SK-N-SH (cell line): ENCODE measurements at regions not wholly inside any gene's neighbourhood (a gene's known extent, or its start where the extent isn't known, plus 50 kb on each side); places are given as distances from the start of the nearest gene placed in this dataset.
A peak's percentile ranks its signal among the peaks of the same experiment; 100 is the strongest.

Source experiments
- CTCF ChIA-PET: fragments of 300-600, 350-600 bp; formaldehyde crosslinking; extraction: SDS; loops from one replicate; lab custom pipeline; 2021; lab: Yijun Ruan, JAX
- POLR2A ChIA-PET: fragments of 350-600 bp; sonication (Branson Sonifier 250); formaldehyde crosslinking; extraction: SDS; loops from one replicate; lab custom pipeline; 2020; ENCODE audit warnings: antibody characterized with exemption, inconsistent platforms; lab: Yijun Ruan, JAX
- DNase-seq: peaks from one replicate; pipeline ENCODE4 v3.0.0; 2012
- H2AFZ ChIP-seq: fragments of 200-600 bp; sonication (generic); 2 replicates; pipeline ENCODE4 v1.8.1; 2016; ENCODE audit warnings: antibody characterized with exemption, mild to moderate bottlenecking, low read depth
- H3F3A ChIP-seq: fragments of 200-600 bp; sonication (generic); replicated peaks from 2 replicates; pipeline ENCODE3; 2016; ENCODE audit warnings: antibody characterized with exemption, mild to moderate bottlenecking; ENCODE audit not compliant: insufficient read depth
- H3K27ac ChIP-seq, 2 experiments: fragments of 200-500 bp in 1 of 2; fragments of 200-600 bp in 1 of 2; sonication (Bioruptor generic) in 1 of 2; sonication (generic), shearing (Covaris generic) in 1 of 2; 2 replicates each; pipeline versions ENCODE4 v1.5.1 to v1.6.1; 2014 to 2016; ENCODE audit warnings: low read depth in 2 of 2, inconsistent platforms in 1 of 2, low read length in 1 of 2, mild to moderate bottlenecking in 1 of 2, mixed read lengths in 1 of 2
- H3K27me3 ChIP-seq: fragments of 200-600 bp; sonication (generic), shearing (Covaris generic); 2 replicates; pipeline ENCODE4 v1.6.1; 2016; ENCODE audit warnings: mixed run types; ENCODE audit not compliant: insufficient read depth
- H3K36me3 ChIP-seq, 2 experiments: fragments of 200-500 bp in 1 of 2; fragments of 200-600 bp in 1 of 2; sonication (Bioruptor generic) in 1 of 2; sonication (generic) in 1 of 2; replicated peaks in 1 of 2; 2 replicates each; pipeline versions ENCODE3 to v1.5.1; 2014 to 2016; ENCODE audit warnings: low read length in 1 of 2, mild to moderate bottlenecking in 1 of 2; ENCODE audit not compliant: insufficient read depth in 2 of 2, control insufficient read depth in 1 of 2
- H3K4me1 ChIP-seq, 2 experiments: fragments of 200-500 bp in 1 of 2; fragments of 200-600 bp in 1 of 2; sonication (Bioruptor generic) in 1 of 2; sonication (generic), shearing (Covaris generic) in 1 of 2; 2 replicates each; pipeline versions ENCODE4 v1.5.1 to v1.6.1; 2014 to 2016; ENCODE audit warnings: low read depth in 1 of 2, low read length in 1 of 2, mixed run types in 1 of 2; ENCODE audit not compliant: insufficient read depth in 2 of 2, control insufficient read depth in 1 of 2
- H3K4me2 ChIP-seq: fragments of 200-600 bp; sonication (generic), shearing (Covaris generic); 2 replicates; pipeline ENCODE4 v1.6.1; 2017; ENCODE audit warnings: mixed run types
- H3K4me3 ChIP-seq, 2 experiments: fragments of 200-500 bp in 1 of 2; fragments of 200-600 bp in 1 of 2; sonication (Bioruptor generic) in 1 of 2; sonication (generic), shearing (Covaris generic) in 1 of 2; 2 replicates each; pipeline versions ENCODE4 v1.5.1 to v1.8.1; 2014 to 2016; ENCODE audit warnings: low read depth in 2 of 2, inconsistent platforms in 1 of 2, low read length in 1 of 2, mild to moderate bottlenecking in 1 of 2, mixed read lengths in 1 of 2, moderate library complexity in 1 of 2
- H3K79me2 ChIP-seq: fragments of 200-600 bp; sonication (generic); 2 replicates; pipeline ENCODE4 v1.8.1; 2017; ENCODE audit warnings: mild to moderate bottlenecking; ENCODE audit not compliant: insufficient read depth
- H3K9ac ChIP-seq: fragments of 200-600 bp; sonication (generic); 2 replicates; pipeline ENCODE4 v1.6.1; 2017; ENCODE audit warnings: mixed run types
- H3K9me2 ChIP-seq: fragments of 200-600 bp; sonication (generic); 2 replicates; pipeline ENCODE4 v1.6.1; 2017; ENCODE audit warnings: mixed run types
- H3K9me3 ChIP-seq: fragments of 200-600 bp; sonication (generic); 2 replicates; pipeline ENCODE4 v1.6.1; 2017; ENCODE audit warnings: mixed run types, mild to moderate bottlenecking, moderate library complexity
- H4K20me1 ChIP-seq: fragments of 200-600 bp; sonication (generic); 2 replicates; pipeline ENCODE4 v1.6.1; 2017; ENCODE audit warnings: mild to moderate bottlenecking, mixed run types; ENCODE audit not compliant: insufficient read depth
- FOXM1 ChIP-seq: IDR thresholded peaks from 2 replicates; pipeline ENCODE4 v1.4.0; 2012; ENCODE audit warnings: low read depth, mild to moderate bottlenecking
- IRF3 ChIP-seq: fragments of 150-350 bp; IDR thresholded peaks from 2 replicates; pipeline ENCODE4 v1.6.1; 2016; ENCODE audit warnings: mild to moderate bottlenecking, low read depth, low read length
- NFIC ChIP-seq: IDR thresholded peaks from 2 replicates; pipeline ENCODE4 v1.4.0; 2012; ENCODE audit warnings: borderline replicate concordance
- PBX3 ChIP-seq: IDR thresholded peaks from 2 replicates; pipeline ENCODE4; 2012
- RCOR1 ChIP-seq: fragments of 150-350 bp; IDR thresholded peaks from 2 replicates; pipeline ENCODE4 v1.6.1; 2017; ENCODE audit warnings: antibody characterized with exemption, low read length
- SMC3 ChIP-seq: IDR thresholded peaks from 2 replicates; pipeline ENCODE4 v1.6.1; 2012; ENCODE audit warnings: low read depth, low read length, improper control_type of control experiment
- USF1 ChIP-seq: IDR thresholded peaks from 2 replicates; pipeline ENCODE4 v1.4.0; 2012; ENCODE audit warnings: low read depth, borderline replicate concordance
- ZBTB33 ChIP-seq: IDR thresholded peaks from 2 replicates; pipeline ENCODE4 v1.4.0; 2012; ENCODE audit warnings: low read depth, borderline replicate concordance
- WGBS: methylation state at CpG from one replicate; pipeline ENCODE4 v1.1.6; 2017; ENCODE audit warnings: low lambda C conversion rate; 5-methylcytosine and 5-hydroxymethylcytosine counted together

GRCh38 chr14:100423317-100424010 is 100.3 kb downstream of the SLC25A47 start (continued):
- TF ChIP-seq RCOR1 (peak; percentile 96), NFIC (peak; percentile 30; the same call in 1 of the 2 replicates), SMC3 (no peak), IRF3 (no peak), ZBTB33 (no peak), USF1 (no peak), FOXM1 (peak; percentile 55; the same call in 1 of the 2 replicates)

- no peak for DNase-seq
- TF ChIP-seq PBX3 (peak; percentile 74), SMC3 (no peak)
- WGBS, result 83% methylated on average over 6 of the region's 6 CpGs
Observed at GRCh38 chr14:100424504-100425428, 101.6 kb downstream of the SLC25A47 start.

More at GRCh38 chr14:100424504-100425428, 101.6 kb downstream of the SLC25A47 start:
- no peak overlapping the region for H3K9ac ChIP-seq
- H4K20me1 ChIP-seq, result no peaks in the 10 kb centered on the region
- no peaks in the 10 kb centered on the region for H3K9me2 ChIP-seq
- CTCF ChIA-PET, result interaction anchor here (0.6 to 16.1 kb wide), 7 partner anchors 7 to 476 kb away, joined by 3 to 310 read pairs (median 3); no protein-coding TSS in a partner anchor
- H3F3A ChIP-seq, result peaks cover 9% of the 10 kb centered on the region
- H3K27ac ChIP-seq, result peak overlapping the region in 1 of 2 experiments; percentile 100; a peak in 2 of 4 replicates
- H3K27me3 ChIP-seq, result no peaks in the 10 kb centered on the region
- POLR2A ChIA-PET, result interaction anchor here (1.0 to 4.7 kb wide), 8 partner anchors 12 to 480 kb away, joined by 3 to 20 read pairs (median 7); no protein-coding TSS in a partner anchor
- H3K4me2 ChIP-seq, result no peak overlapping the region
- H3K79me2 ChIP-seq, result peaks cover 4% of the 10 kb centered on the region; the same call in 1 of the 2 replicates
- no peak overlapping the region for H2AFZ ChIP-seq
- H3K36me3 ChIP-seq, result no peaks in the 10 kb centered on the region
- H3K4me1 ChIP-seq, result peaks cover 34 to 89% of the 10 kb centered on the region in 2 experiments
- no peaks in the 10 kb centered on the region for H3K9me3 ChIP-seq
- no peak overlapping the region for H3K4me3 ChIP-seq
